SIG-M5 (cell line): ENCODE measurements at regions not wholly inside any gene's neighbourhood (a gene's known extent, or its start where the extent isn't known, plus 50 kb on each side); places are given as distances from the start of the nearest gene placed in this dataset.

Source experiments
- DNase-seq: peaks from one replicate; lab custom pipeline; 2025; lab: John Stamatoyannopoulos, UW

DNA sequence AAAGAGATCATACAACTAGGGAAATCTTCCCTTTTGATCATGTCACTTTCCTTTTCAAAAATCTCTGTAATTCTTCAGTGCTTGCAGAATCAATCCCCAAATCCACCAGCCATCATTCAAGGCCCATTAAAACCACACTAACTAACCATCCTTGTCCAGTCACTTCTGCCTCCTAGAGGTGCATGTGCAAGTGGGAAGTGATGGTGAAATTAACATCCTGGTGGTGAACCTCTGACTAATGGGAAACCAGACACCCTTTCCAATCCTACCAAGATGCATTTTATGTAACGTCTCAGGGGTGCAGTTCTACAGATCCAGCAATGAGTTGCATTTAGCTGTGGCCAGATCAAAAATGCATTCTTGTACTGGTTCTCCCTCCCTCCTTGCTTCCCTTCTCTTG is 341.8 kb downstream of the RAPGEF2 start:
- no peak for DNase-seq

DNA sequence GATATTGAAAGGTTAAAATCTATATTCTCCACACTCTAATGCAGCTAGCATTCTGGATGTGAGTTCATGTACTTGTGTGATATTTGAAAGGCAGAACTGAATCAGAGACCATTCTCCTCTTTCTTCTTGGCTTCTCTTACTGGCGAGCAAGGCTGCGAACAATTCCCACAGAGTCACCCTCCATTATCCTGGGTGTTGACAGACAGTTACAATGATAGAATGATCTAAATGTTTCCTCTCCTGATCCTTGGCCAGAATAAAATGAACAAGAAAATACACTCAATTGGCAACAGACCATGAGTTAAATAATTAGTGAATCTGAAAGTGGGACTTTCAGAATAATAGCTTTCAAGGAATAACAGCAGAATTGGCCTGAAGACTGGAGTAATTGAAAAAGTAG is 342.8 kb downstream of the RAPGEF2 start:
- no peak for DNase-seq

DNA sequence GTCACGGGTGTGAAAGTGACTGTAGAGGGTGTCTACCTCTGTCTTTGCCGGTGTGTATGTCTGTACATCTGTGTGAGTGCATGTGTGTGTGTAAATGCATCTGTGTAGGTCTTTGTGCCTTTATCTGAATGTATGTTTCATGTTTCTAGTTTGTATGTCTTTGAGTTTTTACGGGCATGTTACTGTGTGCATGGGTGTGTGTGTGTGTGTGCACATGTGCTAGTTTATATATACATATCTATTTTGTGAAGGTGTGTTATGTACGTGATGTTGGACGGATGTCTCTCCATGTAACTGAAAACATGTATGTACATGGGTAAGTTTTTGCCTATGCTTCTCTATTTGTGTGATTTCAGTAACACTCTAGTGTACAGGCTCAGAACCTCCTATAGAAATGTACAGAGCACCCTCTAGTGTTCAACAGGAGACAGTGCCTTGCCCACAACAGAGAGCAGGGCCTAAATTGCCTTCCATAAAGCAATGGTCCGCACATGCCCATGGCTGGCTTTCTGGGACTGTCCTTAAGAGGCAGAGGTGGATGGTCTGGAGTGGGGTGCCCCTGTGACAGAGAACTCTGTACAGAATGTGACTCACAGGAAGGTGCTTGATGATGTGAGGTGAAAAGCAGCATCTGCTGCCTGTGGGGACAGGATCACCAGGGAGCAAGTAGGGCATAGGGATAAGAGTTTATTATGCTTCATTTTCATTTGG is 343.5 kb downstream of the RAPGEF2 start:
- peak; percentile 9 for DNase-seq

DNA sequence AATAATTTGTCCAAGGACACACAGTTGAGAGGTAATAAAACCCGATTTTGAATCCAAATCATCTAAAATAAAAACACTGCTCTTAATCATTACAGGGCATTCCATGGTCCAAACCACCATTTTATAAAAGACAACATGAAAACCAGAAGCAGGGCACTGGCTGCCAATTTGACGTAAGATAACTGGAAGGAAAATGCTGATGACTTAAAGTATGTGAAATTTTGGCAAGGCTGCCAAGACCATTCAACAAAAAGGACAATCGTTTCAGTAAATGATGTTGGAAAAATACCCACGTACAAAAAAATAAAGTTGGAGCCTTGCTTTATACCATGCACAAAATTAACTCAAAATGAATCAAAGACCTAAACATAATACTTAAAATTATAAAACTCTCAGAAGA is 344.4 kb downstream of the RAPGEF2 start:
- DNase-seq: no peak

DNA sequence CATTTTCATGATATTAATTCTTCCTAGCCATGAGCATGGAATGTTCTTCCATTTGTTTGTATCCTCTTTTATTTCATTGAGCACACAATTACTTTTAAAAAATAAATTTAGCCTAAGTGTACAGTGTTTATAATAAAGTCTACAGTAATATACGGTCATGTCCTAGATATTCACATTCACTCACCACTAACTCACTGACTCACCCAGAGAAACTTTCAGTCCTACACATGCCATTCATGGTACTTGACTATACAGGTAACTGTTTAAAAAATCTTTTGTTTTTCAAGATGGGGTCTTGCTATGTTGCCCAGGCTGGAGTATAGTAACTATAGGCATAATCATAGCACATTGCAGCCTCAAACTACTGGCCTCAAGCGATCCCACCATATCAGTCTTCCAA is 348.1 kb downstream of the RAPGEF2 start:
- no peak for DNase-seq

DNA sequence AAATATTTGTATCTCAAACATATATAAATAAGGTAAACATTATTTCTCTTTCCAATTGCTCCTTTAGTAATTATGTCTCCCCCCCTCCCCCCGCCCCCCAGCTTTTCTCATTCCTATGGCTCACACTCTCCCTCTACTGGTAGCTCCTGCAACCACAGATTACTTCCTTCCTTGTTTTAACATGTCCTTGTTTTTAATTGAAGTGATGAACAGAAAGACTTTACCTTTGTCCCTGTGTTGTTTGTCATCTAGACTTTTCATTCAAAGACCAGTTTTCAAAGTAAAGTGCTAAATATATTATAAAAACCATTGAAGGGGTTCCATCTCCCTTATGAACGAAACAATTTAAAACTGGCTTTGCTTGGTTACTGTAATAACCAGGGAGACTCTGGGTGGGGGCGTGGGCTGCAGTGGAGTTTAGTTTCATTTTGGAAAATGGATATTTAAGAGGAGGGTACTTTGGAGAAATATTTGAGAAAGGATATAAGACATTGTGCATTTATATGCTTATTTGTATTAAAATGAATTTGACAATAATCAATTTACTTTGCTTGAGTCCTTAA is 352.9 kb downstream of the RAPGEF2 start:
- no peak for DNase-seq

DNA sequence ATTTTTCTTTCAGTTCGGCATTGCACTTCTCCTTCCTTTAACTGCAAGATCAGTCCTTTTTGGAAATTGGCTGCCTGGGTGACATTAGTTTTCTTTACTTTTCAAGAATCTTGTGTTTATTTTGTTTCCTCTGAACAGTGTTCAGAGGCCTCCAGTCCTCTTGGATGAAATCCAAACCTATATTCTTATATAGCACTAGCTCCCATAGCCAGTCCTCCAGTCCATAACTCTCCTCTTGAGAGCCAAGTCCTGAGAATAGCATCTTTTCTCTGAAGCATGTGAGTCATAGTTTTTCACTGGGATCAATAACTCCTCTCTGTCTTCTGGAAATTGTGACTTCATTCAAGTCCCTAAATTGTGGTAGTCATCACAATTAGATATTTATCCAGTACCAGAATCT is 357.5 kb downstream of the RAPGEF2 start:
- no peak for DNase-seq

DNA sequence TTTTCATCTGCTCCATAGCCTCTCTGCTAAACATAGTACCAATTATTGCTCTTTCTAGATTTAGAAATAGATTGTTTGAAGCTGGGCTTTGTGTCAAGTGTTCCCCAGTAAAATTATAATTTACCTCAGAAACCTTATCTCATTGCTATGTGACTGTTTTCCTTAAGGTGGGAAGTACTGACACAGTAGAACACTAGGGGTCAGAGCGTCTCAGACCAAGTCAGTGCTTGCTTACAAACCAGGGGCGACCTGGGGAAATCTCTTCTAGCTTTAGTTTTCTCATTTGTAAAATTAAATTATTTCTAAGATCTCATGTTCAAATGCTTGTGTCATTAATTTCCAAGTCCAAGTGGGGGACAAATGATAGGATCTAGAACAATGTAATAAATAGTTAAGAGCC is 360.4 kb downstream of the RAPGEF2 start:
- no peak for DNase-seq

DNA sequence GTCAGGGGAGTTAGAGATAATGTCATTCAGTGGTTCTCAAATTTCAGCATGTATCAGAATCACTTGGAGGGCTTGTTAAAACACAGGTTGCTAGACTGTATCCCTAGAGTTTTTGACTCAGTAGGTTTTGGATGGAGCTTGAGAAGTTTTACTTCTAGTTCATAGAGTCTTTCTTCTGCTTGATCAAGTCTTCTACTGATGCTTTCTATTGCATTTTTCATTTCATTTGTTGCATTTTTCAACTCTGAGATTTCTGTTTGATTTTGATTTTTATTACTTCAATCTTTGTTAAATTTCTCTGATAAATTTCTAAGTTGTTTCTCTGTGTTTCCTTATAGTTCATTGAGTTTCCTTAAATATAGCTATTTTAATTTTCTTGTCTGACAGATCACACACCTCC is 361.4 kb downstream of the RAPGEF2 start:
- DNase-seq: no peak

DNA sequence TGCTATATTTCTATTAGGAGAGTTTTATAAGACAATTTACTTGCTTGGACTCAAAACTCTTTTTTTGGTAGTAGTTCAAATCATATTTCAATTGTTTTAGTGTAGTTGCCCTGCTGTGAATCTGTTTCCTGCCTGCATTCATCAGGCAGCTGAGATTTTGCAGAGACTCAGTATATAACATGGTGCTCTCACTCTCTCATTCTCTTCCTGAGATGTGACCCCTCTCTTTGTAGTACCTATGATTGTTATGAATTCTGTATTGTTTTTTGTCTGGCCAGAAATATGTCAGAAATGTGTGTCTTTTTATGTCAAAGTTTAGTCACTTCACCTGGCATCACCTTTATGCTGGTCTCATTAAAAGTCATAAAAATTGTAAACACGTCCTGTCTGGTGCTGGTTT is 374.0 kb downstream of the RAPGEF2 start:
- DNase-seq: no peak

DNA sequence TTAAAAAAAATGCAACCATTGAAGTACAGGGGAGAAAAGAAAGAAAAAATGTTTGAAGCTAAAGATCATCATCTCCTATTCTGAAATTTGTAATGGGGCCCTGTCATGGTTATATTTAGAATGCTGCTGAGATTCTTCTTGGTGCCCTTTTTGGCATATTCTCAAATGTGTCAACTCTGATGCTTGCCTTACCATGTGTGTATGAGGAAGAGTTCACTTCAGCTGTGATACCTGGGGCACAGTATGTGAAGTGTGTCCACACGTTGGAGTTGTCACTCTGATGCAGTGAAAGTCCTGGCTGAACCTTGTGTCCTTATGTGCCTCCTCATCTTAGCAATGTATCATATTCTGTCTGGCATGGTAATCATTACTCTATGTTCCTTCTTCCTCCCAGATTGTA is 377.9 kb downstream of the RAPGEF2 start:
- DNase-seq: no peak

DNA sequence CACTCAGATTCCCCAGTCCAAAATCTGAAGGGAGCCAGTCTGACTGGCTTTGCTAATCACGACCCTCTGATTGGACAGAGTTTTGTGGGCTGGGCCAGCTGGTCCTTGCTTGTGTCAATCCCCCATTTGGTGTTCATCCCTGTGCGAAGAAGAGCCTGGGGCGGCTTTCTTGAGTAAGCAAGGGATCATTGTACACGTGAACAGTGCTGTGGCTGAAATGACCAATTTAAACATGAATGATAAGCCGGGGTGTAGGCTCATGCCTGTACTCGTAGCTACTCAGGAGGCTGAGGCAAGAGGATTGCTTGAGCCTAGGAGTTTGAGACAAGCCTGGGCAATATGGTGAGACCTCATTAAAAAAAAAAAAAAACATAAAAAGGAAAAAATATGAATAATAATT is 379.1 kb downstream of the RAPGEF2 start:
- DNase-seq: no peak

DNA sequence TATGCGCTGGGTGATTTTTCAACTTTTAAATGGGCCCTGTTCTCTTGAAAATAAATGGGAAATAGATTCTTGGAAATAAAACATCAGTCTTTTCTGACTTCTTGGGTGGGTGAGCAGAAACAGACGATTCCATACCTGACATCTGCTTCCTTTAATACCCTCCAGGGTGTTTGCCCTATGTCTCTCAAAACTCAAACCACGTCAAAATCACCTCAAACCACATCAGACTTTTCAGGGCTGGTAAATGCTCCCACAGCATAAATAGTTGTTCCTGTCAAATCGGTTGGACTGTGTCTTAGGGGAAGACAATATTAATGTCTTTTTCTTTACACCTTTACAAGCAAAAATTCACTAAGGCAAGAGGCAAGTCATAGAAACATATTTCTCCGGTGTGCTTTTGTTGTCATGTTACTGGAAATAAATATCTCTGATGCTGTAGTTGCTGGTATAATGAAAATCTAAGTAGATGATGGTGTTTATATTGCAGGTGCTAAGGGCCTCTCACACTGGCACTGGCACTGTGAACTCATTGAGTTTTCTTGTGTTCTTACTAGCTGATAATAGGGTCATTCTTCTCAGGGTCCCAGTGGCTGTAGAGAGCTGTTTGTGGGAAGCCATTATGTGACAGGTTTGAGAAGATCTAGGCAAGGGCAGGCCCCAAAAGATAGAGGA is 380.4 kb downstream of the RAPGEF2 start:
- DNase-seq: no peak

DNA sequence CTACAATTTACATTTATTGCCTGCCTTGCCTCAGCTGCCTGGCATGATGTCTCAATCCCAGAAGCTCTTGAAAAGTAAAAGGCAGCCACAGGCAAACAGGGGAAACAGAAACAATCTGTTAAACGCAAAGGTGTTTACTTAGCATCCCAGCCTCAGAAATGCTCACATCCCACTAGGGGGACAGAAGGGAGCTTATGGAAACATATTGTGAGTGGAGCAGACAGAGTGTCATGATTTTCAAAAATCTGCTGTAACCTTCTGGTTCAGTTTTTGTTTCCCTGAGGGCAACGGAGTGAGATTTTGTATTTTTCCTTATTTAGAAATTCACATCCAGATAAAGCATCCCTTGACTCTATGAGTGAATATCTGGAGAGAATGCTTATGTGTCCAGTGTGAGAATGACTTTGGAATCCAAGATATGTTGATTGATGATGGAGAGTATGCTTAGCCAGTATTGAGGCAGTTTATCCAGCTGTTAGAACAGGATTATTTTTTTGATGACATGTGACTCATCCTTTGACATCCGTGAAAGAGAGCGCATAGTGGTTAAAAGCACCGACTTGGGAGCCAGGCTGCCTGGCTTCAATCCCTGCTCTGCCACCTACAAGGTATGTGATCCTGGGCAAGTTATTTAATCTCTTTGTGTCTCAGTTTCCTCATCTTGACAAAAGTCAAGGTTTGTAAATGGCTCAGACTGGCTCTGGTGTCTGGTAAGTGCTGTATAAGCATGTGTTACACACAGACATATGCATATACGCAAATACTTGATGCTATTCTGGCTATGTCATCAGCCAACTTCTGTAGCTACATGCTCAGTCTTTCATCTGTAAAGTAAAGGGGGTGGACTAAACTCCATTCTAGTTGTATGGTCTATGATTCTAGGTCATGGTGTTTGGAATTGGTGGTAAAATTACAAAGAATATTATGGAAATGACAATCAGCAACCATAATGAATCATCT is 381.2 kb downstream of the RAPGEF2 start:
- no peak for DNase-seq

DNA sequence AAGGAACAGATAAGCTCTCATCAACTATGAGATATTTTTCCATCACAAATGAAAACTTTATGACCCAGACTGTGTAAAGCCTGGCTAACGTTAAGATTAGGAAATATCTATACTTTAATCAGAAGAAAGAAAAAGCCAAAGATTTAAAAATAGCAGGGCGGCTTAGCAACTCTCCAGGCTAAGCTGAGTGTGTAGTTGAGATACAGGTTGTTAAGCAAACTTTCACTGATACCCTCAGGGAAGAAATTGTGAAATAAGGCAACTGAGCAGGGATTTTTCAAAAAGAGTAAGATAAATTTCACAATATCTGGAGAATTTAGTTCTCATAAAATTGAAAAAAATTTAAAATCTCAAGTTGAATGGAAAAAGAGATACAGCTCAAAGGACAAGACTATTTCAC is 382.0 kb downstream of the RAPGEF2 start:
- no peak for DNase-seq

DNA sequence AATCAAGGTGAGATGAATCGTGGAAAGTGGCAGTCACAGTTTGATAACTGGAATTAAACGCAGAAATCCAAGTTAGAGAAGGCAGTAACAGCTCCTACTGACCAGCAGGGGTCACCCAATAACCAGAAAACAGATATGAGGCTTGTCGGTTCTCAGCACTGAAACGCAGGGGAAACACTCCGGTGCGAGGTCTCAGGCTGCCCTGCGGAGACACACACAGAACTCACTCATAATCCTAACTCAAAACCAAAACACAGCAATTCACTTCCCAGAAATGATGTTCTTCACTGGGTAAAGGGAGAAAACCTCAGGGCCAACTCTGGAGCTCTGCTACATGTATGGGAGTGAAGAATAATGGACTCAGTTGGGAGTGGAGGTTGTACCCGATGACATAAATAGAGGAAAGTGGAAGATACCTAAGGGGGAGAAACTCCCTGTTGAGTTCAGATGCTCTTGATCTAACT is 384.4 kb downstream of the RAPGEF2 start:
- peak; percentile 2 for DNase-seq

DNA sequence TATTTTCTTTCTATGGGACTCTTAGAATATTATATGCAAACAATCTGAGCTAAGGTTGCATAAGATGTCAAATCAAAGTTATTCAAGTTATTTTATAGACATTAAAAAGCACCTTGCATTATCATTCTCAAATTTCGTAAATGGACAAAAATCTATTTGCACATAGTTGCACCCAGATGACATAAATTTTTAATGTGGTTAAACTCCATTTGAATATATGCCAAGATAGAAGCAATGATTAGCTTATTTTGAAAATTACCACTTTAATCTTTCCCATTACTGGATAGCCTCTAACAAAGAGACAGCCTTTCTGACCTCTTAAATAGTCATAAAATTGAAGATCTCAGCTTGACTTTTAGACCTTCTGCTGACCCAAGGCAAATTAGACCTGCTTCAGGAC is 386.8 kb downstream of the RAPGEF2 start:
- DNase-seq: no peak

DNA sequence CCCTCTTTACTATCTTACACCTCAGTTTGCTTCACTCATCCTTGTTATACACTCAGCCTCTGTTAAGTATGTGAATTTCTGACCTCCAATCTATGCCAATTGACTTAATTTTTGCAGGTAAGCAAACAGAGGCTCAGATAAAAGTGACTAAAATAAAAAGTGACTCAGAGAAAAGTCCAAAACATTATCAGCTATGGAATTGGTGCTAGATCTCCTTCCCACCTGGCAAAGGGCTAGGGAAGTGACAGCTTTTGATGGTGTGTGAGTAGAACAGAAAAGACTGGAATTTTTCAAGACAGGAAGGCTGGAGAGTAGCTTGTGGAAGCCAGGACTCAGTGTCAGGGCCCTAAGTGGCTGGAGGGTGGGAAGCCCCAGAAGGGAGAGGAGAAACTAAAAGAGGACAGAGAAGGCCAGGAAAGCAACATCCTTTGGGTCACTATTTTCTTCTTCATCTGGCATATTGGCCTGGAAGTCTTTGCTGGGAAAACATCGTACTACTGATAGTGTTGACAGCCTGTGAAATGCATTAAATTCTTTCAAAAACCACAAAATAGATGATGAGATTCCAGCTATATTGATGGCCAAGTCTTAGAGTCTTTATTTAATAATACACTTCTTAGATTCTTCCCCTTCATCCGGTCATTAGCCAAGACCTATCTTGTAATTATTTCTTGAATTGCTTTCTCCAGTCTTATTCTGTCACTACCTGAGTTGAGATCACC is 392.8 kb downstream of the RAPGEF2 start:
- no peak for DNase-seq

DNA sequence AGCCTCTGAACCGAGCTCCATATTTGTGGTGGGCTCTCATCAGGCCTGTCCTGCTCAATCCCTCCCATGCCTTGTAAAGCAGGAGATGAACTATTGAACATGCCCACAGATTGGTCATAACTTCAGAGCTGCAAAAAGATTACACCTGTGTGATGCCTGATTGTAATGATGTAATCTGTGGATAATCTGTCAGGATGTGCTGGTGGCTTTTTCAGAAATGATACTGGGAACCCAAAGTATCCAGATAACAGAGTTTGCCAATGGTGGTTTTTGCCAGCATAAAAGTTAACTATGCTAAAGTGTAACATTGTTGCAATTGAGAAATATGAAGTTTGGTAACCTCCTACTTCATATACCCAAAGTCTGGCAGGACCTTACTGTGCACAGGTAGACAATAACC is 393.4 kb downstream of the RAPGEF2 start:
- no peak for DNase-seq

DNA sequence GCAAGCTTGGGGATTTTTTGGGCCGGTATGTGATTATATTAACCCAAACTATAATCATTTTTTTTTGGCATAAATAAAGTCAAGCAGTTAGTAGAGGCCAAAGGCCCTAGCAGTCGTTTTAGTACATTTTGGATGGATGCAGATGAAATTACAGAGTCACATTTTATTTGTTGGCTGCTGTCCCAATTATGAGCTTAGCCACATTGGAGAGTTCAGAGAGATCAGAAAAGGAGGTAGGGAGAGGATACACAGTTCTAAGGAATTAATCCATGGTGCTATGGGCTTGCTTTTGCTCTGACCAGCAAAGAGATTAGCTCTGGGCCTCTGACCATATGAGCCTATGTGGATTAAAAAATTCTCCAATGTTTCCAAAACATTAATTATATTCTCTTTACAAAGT is 395.1 kb downstream of the RAPGEF2 start:
- no peak for DNase-seq

DNA sequence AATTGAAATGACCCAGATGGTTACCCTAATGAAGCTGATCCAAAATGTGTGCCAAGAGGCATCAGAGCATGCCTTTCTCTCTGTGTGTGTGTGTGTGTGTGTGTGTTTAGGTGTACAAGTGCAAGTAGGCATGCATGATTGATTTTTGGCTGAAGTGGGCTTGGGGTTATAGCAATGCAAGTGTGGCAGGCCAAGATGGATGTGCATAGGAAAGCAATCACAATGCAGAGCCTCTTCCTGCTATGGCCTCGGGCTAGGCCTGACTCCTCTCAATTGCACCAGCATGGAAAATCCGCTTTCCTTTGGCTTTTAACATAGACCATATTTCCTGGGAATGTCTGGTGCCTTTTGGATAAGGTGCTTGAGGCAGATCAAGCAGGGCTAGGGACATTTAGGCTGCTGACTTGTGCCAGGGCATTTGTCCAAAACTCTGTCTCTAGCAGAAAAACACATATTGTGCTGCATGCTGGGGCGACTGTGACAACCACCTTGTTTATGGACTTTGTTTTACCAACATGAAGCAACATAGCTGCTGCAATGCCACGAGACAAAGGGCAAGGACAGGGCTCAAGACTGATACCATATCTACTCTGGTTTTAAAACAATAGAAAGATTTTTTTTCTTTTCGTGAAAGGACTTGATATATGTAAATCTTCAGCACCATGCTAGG is 395.7 kb downstream of the RAPGEF2 start:
- DNase-seq: no peak
